ENCODE measurements at regions not wholly inside any gene's neighbourhood (a gene's known extent, or its start where the extent isn't known, plus 50 kb on each side); places are given as distances from the start of the nearest gene placed in this dataset.

GRCh38 chr16:5415123-5415522, 317.5 kb upstream of the EEF2KMT start:
- no peak for TF ChIP-seq POLR2A (IDR thresholded peaks at IDR 0.05)
- no peak for TF ChIP-seq CTCF (IDR thresholded peaks at IDR 0.05)
- Histone ChIP-seq H3K4me1 (no peaks in the 10 kb centered on the region), H3K9me3 (no peaks in the 10 kb centered on the region), H3K36me3 (no peaks in the 10 kb centered on the region), H3K27ac (no peak overlapping the region), H3K27me3 (no peaks in the 10 kb centered on the region), H3K4me3 (no peak overlapping the region)
- DNase-seq, result no peak
- intact Hi-C loops (cut with DNase I; ENCODE audit: low total_unique reads), result no loop called here

GRCh38 chr16:5412731-5413130, 315.1 kb upstream of the EEF2KMT start:
- H3K36me3 ChIP-seq, result no peaks in the 10 kb centered on the region
- TF ChIP-seq CTCF (IDR thresholded peaks at IDR 0.05) (no peak), POLR2A (IDR thresholded peaks at IDR 0.05) (no peak)
- H3K9me3 ChIP-seq, result no peaks in the 10 kb centered on the region
- no peaks in the 10 kb centered on the region for H3K4me1 ChIP-seq
- no peak overlapping the region for H3K27ac ChIP-seq
- DNase-seq, result no peak
- intact Hi-C loops (cut with DNase I; ENCODE audit: low total_unique reads), result no loop called here
- H3K27me3 ChIP-seq, result no peaks in the 10 kb centered on the region
- no peak overlapping the region for H3K4me3 ChIP-seq

- H3K9me3 ChIP-seq, result no peaks in the 10 kb centered on the region
- no peak for DNase-seq
- H3K27me3 ChIP-seq, result no peaks in the 10 kb centered on the region
- no peaks in the 10 kb centered on the region for H3K4me1 ChIP-seq
- no peak overlapping the region for H3K4me3 ChIP-seq
- intact Hi-C loops (cut with DNase I; ENCODE audit: low total_unique reads), result no loop called here
- H3K36me3 ChIP-seq, result no peaks in the 10 kb centered on the region
- TF ChIP-seq CTCF (IDR thresholded peaks at IDR 0.05), result no peak
- no peak for TF ChIP-seq POLR2A (IDR thresholded peaks at IDR 0.05)
- H3K27ac ChIP-seq, result no peak overlapping the region
Observed at GRCh38 chr16:5398203-5398602, 300.6 kb upstream of the EEF2KMT start.

- Histone ChIP-seq H3K27me3 (no peaks in the 10 kb centered on the region), H3K4me3 (no peak overlapping the region), H3K4me1 (no peaks in the 10 kb centered on the region), H3K9me3 (no peaks in the 10 kb centered on the region), H3K27ac (no peak overlapping the region), H3K36me3 (no peaks in the 10 kb centered on the region)
- no peak for TF ChIP-seq CTCF (IDR thresholded peaks at IDR 0.05)
- no peak for TF ChIP-seq POLR2A (IDR thresholded peaks at IDR 0.05)
- no peak for DNase-seq
- intact Hi-C loops (cut with DNase I; ENCODE audit: low total_unique reads), result no loop called here
Observed at GRCh38 chr16:5396880-5397279, 299.3 kb upstream of the EEF2KMT start.

- H3K36me3 ChIP-seq, result no peaks in the 10 kb centered on the region
- H3K27me3 ChIP-seq, result no peaks in the 10 kb centered on the region
- DNase-seq, result no peak
- TF ChIP-seq POLR2A (IDR thresholded peaks at IDR 0.05) (no peak), CTCF (IDR thresholded peaks at IDR 0.05) (no peak)
- intact Hi-C loops (cut with DNase I; ENCODE audit: low total_unique reads), result no loop called here
- no peak overlapping the region for H3K4me3 ChIP-seq
- H3K4me1 ChIP-seq, result no peaks in the 10 kb centered on the region
- H3K27ac ChIP-seq, result no peak overlapping the region
- H3K9me3 ChIP-seq, result no peaks in the 10 kb centered on the region
Observed at GRCh38 chr16:5393070-5393469, 295.5 kb upstream of the EEF2KMT start.

Data from uterus (tissue), 3 donors.